IMR-90 (cell line): ENCODE measurements at regions not wholly inside any gene's neighbourhood (a gene's known extent, or its start where the extent isn't known, plus 50 kb on each side); places are given as distances from the start of the nearest gene placed in this dataset.

Experiments
- CEBPB ChIP-seq: IDR thresholded peaks from 2 replicates; pipeline ENCODE4 v1.6.1; 2012; ENCODE audit warnings: low read depth, low read length, improper control_type of control experiment
- CTCF ChIP-seq: conservative IDR thresholded peaks from 2 replicates; pipeline ENCODE4 v1.5.1; 2012; ENCODE audit warnings: mild to moderate bottlenecking, low read depth, low read length, improper control_type of control experiment
- NFE2L2 ChIP-seq: fragments of 150-350 bp; IDR thresholded peaks from 2 replicates; pipeline ENCODE4 v1.6.1; 2016; ENCODE audit warnings: low read depth, mild to moderate bottlenecking, low read length
- POLR2A ChIP-seq: IDR thresholded peaks from 2 replicates; pipeline ENCODE4 v1.6.1; 2012; ENCODE audit warnings: mild to moderate bottlenecking, low read depth, low read length
- RAD21 ChIP-seq: IDR thresholded peaks from 2 replicates; pipeline ENCODE4 v1.6.1; 2012; ENCODE audit warnings: low read length, improper control_type of control experiment
- RCOR1 ChIP-seq: IDR thresholded peaks from 2 replicates; pipeline ENCODE4 v1.6.1; 2012; ENCODE audit warnings: mild to moderate bottlenecking, low read length, improper control_type of control experiment; ENCODE audit not compliant: insufficient replicate concordance
- RFX5 ChIP-seq: IDR thresholded peaks from 2 replicates; pipeline ENCODE4 v1.8.0; 2012; ENCODE audit warnings: low read depth, mild to moderate bottlenecking, low read length, moderate library complexity
- SMC3 ChIP-seq: fragments of 150-350 bp; IDR thresholded peaks from 2 replicates; pipeline ENCODE4 v1.6.1; 2016; ENCODE audit warnings: low read depth, mild to moderate bottlenecking, antibody characterized with exemption, low read length, moderate library complexity
- USF2 ChIP-seq: fragments of 150-350 bp; IDR thresholded peaks from 2 replicates; pipeline ENCODE4 v1.6.1; 2017; ENCODE audit warnings: mild to moderate bottlenecking, antibody characterized with exemption, low read length, low read depth

DNA sequence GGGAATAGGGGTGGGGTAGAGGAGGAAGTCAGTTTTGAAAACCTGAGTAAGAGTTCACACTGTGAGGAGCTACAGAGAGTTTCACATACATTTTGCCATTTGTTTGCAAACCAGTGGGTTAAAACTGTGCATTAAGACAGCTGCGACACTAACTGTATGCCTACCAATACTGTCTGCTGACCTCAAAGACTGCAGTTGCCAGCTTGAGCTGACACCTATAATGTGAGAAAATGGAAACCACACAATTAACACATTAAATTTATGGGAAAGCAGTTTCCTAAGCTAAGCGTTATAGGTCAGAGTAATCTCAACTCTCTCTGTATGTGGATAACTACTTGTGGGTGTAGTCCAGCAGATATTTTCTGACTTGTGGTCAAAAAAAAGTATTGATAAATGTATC is 756.6 kb upstream of the GCFC2 start:
- no peak for TF ChIP-seq CTCF
- no peak for TF ChIP-seq USF2
- TF ChIP-seq SMC3 = no peak
- no peak for TF ChIP-seq CEBPB
- no peak for TF ChIP-seq RCOR1
- no peak for TF ChIP-seq POLR2A
- TF ChIP-seq RAD21 = no peak
- no peak for TF ChIP-seq NFE2L2
- no peak for TF ChIP-seq RFX5
